CD4-positive, alpha-beta T cell treated with Interleukin-17A for 4 hours (primary cell): ENCODE measurements at regions not wholly inside any gene's neighbourhood (a gene's known extent, or its start where the extent isn't known, plus 50 kb on each side); places are given as distances from the start of the nearest gene placed in this dataset.
"Not testable (repeated sequence)": the region's sequence is repeated elsewhere in the genome, so short reads cannot be mapped to it uniquely, and the experiment has no call there.

ENCODE experiments used
- DNase-seq: peaks from one replicate; pipeline ENCODE4 v3.0.0-alpha.2; 2020; ENCODE audit warnings: mixed read lengths

DNA sequence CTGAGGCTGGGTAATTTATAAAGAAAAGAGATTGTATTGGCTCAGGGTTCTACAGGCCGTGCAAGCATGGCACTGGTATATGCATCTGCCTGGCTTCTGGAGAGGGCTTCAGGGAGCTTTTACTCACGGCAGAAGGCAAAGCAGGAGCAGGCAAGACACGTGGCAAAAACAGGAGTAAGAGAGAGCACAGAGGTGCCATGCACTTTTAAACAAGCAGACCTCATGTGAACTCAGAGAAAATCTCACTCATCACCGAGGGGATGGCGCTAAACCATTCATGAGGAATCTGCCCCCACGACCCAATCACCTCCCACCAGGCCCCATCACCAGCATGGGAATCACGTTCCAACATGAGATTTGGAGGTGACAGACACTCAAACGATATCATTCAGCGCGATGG is 400.7 kb upstream of the RUNX1 start:
- DNase-seq, result no peak

GRCh38 chr21:35448876-35449599 is 399.9 kb upstream of the RUNX1 start:
- no peak for DNase-seq

GRCh38 chr21:35444391-35444790 is 395.3 kb upstream of the RUNX1 start:
- DNase-seq, result no peak

DNA sequence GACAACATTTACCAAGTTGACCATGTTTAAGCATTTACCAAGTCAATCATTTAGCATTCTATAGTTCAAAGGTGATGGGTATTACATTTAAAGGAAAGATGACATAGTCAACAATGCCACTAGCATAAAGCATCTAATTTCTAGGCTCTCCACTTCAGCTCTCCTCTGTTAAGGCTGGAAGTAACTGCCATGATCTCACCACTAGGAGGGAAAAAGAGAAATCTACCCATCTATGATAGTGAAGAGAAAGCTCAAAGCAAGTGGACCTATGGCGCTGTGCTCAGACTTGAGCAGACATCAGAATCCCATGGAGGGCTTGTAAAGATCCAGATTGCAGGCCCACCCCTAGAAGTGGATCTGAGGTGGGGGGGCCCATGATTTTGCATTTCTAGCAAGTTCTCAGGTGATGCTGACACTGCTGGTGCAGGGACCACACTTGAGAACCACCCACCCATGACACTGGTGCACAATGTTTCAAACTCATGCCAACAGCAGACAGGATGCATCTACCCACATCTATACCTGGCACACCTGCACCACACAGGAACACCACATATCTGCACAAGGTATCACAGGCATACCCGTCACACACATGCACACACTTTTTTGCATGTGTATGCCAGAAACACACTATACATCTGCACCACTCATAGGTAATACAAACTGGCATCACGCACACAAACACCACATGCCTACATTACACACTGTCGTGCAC is 392.9 kb upstream of the RUNX1 start:
- peak; percentile 14 for DNase-seq

DNA sequence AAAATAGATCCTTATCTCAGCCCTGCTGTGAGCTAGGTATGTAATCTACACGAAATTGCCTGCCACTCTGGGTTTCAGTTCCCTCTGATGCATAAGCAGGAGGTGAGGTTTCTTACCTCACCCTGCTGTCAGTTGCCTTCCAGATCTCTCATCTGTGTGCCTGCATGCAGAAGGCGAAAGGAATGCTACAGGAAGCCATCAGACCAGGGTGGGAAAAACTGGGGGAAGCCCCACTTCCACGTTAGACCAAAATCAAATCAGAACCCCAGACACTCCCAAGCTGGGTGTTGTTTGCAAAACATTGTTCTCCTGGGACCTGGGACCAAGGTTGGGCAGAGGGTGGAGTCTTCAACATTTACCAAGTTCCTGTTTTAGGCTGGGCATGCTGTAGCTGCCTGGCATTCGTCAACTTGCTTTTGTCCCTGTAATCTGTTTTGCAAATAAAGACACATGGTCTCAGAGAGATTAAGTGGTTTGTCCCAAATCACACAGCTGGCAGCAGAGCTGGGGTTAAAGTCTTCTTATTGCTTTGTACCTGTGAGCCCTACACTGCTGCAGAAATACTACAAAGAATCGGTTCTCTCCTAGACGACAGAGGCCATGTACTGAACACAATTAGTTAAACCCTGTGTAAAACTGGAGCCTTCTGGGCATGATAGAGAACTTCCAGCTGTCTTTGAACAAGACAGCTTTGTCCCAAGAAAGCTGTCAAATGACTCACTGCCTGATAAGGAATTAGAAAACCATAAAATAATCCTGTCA is 389.7 kb upstream of the RUNX1 start:
- DNase-seq, result peak; percentile 47

- no peak for DNase-seq
Observed at GRCh38 chr21:35437941-35438340, 388.8 kb upstream of the RUNX1 start.

DNA sequence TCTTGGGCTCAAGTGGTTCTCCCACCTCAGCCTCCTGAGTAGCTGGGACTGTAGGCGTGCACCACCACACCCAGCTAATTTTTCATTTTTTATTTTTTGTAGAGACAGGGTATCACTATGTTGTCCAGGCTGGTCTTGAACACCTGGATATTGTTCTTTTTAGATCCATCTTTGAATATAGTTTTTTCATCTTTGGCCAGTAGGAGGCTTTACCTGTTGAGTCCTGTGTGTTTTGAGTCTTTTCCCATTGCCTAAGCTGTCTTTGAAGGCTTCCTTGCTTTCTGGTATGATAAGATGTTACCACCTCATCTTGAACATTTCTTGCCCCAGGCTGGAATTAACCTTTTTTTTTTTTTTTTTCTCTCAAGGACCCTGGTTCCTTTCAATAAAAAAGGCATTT is 387.8 kb upstream of the RUNX1 start:
- DNase-seq, result no peak

GRCh38 chr21:35432601-35433000 is 383.5 kb upstream of the RUNX1 start:
- not testable (repeated sequence) for DNase-seq

GRCh38 chr21:35430260-35430659 is 381.2 kb upstream of the RUNX1 start:
- DNase-seq, result no peak

DNA sequence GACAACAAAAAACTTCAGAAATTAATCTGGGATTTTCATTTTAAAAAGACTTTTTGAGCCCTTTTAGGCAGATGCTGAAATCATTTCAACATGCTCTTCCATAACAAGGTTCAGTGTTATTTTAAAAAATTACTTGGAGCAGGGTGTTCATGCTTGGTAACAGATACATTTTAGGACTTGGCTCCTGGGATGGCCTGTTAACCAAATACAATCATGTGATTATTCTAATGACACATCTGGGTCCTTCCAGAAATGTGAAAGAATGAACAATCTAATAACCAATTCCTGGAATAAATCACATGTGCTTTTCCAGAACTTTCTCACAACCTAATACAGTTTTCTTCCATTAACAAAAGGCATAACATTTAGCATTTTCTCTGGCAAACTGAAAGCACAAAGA is 379.8 kb upstream of the RUNX1 start:
- DNase-seq, result no peak

DNA sequence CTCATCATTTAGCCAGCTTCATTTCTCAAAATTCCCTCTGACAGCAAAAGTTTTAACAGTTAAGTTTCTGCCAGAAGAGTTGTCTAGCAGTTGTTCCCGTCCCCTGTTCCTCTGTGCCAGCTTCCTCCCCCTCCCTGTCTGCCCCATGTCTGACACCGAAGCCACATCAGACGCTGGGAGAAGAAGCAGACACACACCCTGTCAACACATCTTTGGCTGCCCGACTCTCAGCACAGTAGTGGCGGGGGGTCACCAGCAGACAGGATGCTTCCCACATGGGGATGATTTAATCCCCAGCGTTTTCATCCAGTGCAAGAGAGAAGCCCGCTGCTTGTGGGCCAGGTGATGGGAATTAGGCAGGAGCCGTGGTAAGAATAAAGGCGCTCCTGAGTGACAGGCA is 379.4 kb upstream of the RUNX1 start:
- peak; percentile 78 for DNase-seq

DNA sequence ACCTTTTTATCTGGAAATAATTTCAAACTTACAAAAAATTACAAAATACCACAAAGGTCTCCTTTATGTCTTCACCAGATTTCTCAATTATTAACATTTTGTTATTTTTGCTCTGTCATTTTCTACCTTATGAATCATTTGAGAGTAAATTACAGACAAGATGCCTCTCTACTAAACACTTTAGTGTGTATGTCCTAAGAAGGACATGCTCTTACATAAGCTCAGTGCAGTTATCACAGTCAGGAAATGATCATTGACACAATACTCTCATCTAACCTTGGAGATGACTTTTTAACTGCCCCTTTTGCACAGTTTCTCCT is 378.9 kb upstream of the RUNX1 start:
- DNase-seq, result no peak

DNA sequence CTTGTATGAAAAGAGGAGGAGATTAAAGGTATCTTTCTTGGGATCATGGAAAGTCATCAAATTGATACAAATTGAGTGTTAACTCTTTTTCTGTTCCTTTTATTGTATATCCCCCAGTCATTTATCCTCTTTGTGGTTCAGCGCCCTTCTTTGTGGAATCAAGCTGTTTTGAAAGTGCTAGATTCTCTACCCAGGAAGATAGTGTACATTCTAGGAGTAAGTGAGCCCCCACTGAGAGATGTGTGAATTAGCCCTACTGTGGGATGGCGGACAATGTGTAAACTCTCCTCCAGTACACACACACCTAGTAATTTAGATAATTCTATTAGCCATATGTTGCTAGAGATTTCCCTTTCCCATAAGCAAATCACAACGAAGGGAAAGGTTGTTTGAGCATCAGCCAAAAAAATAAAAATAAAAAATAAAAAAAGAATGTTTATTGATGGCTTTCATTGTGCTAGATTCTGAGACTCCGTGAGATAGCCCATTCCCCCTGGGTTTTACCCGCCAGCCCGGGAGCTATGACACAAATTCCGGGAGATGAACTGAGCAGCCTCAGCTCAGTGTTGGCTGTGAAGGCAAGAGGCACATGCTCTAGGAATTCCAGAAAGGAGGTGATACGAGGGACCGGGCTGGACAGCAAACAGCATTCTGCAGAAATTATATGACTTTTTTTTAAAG is 378.4 kb upstream of the RUNX1 start:
- DNase-seq, result no peak

- no peak for DNase-seq
Observed at GRCh38 chr21:35426897-35427296, 377.8 kb upstream of the RUNX1 start.

GRCh38 chr21:35426469-35426868 is 377.4 kb upstream of the RUNX1 start:
- no peak for DNase-seq

DNA sequence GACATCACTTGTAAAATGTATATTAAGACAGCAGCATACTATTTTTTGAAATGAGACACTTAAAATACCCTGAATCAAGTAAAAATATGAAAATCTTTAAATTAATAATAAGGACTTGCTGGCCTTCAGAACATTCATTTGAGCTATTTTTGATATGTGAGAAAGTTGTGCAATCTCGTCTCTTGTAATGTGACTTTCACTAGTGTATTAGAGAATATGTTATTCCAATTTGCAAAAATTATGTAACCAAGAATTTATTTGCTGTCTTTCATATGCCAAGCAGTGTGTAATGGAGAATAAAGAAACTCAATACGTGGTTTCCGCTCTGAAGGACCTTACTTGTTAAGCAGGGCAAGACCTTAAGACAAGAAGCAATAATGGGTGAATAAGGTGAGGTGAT is 375.0 kb upstream of the RUNX1 start:
- DNase-seq, result no peak

GRCh38 chr21:35423709-35424108 is 374.6 kb upstream of the RUNX1 start:
- DNase-seq, result no peak

- DNase-seq, result no peak
Observed at GRCh38 chr21:35422011-35422410, 372.9 kb upstream of the RUNX1 start.

DNA sequence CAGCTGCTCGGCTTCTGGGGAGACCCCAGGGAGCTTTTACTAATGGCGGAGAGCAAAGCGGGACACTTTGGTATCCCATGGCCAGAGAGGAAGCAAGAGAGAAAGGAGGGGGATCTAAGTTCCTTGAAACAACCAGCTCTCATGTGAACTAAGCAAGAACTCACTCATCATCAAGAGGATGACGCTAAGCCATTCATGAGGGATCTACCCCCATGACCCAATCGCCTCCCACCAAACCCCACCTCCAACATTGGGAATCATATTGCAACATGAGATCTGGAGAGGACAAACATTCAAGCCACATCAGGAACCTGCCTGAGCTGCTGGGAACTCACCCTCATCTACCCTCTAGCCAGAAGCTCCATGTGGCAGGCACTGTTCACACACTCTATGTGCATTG is 372.1 kb upstream of the RUNX1 start:
- no peak for DNase-seq

- DNase-seq, result no peak
Observed at GRCh38 chr21:35420656-35421055, 371.6 kb upstream of the RUNX1 start.

DNA sequence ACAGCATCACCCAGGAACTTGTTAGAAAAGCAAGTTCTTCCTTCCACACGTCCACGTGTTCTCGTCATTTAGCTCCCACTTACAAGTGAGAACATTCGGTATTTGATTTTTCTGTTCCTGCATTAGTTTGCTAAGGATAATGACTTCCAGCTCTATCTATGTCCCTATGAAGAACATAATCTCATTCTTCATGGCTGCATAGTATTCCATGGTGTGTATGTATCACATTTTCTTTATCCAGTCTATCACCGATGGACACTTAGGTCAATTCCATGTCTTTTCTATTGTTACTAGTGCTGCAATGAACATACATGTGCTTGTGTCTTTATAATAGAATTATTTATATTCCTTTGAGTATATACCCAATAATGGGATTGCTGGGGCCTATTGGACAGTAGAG is 368.7 kb upstream of the RUNX1 start:
- no peak for DNase-seq

DNA sequence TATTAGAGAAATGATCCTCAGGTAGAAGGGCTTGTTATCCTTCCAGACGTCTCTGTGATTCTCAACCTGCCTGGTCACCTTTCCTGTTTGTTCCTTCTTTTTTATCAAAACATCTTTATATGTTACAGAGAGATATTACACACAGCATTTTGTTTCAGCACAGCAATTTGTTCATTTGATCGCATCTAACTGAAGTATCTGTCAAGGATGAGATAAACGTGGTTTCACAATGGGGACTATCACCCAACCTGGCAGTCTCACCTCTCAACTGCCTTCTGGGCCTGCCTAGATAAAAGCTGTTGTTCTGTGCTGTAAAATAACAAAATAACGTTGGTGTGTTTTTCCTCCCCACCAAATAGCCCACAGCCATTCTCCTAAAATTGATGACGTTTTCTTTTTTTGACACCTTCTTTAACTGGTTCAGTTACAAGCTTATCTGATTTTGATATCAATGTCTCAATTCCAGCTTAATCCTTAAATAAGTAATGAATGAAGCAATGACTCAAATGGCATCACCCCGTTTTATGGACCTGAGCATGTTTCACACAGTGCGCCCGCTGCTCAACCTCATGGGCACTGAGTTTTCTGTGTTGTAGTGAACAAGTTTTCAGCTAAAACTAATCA is 367.9 kb upstream of the RUNX1 start:
- no peak for DNase-seq

GRCh38 chr21:35414507-35415139 is 365.5 kb upstream of the RUNX1 start:
- DNase-seq, result no peak
